CD4-positive, alpha-beta memory T cell (primary cell): ENCODE measurements at regions not wholly inside any gene's neighbourhood (a gene's known extent, or its start where the extent isn't known, plus 50 kb on each side); places are given as distances from the start of the nearest gene placed in this dataset.

Experiments used
- CTCF ChIA-PET: fragments of 350-600 bp; sonication (Branson Sonifier 250); formaldehyde crosslinking; loops from one replicate; lab custom pipeline; 2021; ENCODE audit warnings: inconsistent platforms; ENCODE audit not compliant: partially characterized antibody; lab: Charles Lee
- POLR2A ChIA-PET: fragments of 350-600 bp; sonication (Branson Sonifier 250); formaldehyde crosslinking; loops from one replicate; lab custom pipeline; 2021; ENCODE audit not compliant: partially characterized antibody; lab: Charles Lee
- DNase-seq, 5 donors: peaks; one replicate each; pipeline versions ENCODE4 v3.0.0 to v3.0.0-alpha.2; 2020 to 2022; ENCODE audit warnings: mixed read lengths in 1 of 5
- H3K27ac ChIP-seq: one replicate; pipeline ENCODE4 v1.7.0; 2013; ENCODE audit warnings: low read depth, low read length
- H3K27me3 ChIP-seq: 2 replicates; pipeline ENCODE4 v1.7.0; 2013; ENCODE audit warnings: mild to moderate bottlenecking, low read length, moderate library complexity; ENCODE audit not compliant: insufficient read depth
- H3K36me3 ChIP-seq: 2 replicates; pipeline ENCODE4 v1.7.0; 2013; ENCODE audit warnings: mild to moderate bottlenecking, low read length, moderate library complexity; ENCODE audit not compliant: insufficient read depth
- H3K4me1 ChIP-seq: 2 replicates; pipeline ENCODE4 v1.7.0; 2013; ENCODE audit warnings: mild to moderate bottlenecking, low read length, moderate library complexity; ENCODE audit not compliant: insufficient read depth
- H3K4me3 ChIP-seq, 2 donors: one replicate each; pipeline ENCODE4 v1.7.0; 2013; ENCODE audit warnings: low read length in 2 of 2, mild to moderate bottlenecking in 1 of 2
- H3K9me3 ChIP-seq, 2 donors: one replicate each; pipeline ENCODE4 v1.7.0; 2013; ENCODE audit warnings: low read length in 2 of 2, control low read depth in 1 of 2; ENCODE audit not compliant: control insufficient read depth in 1 of 2
- H3K27ac Mint-ChIP-seq, 7 donors: one replicate each; pipeline ENCODE4 v1.8.0; 2020 to 2021; ENCODE audit warnings: mixed read lengths in 7 of 7, mild to moderate bottlenecking in 6 of 7, inconsistent platforms in 3 of 7, moderate library complexity in 3 of 7
- H3K27me3 Mint-ChIP-seq, 2 donors: one replicate each; pipeline ENCODE4 v1.8.0; 2020 to 2021; ENCODE audit warnings: mixed read lengths in 2 of 2
- H3K36me3 Mint-ChIP-seq, 2 donors: one replicate each; pipeline ENCODE4 v1.8.0; 2020 to 2021; ENCODE audit warnings: mixed read lengths in 2 of 2, inconsistent platforms in 1 of 2, mild to moderate bottlenecking in 1 of 2
- H3K4me1 Mint-ChIP-seq, 4 donors: one replicate each; pipeline ENCODE4 v1.8.0; 2020 to 2021; ENCODE audit warnings: mixed read lengths in 4 of 4, mild to moderate bottlenecking in 1 of 4
- H3K4me3 Mint-ChIP-seq, 8 donors: one replicate each; pipeline ENCODE4 v1.8.0; 2020 to 2021; ENCODE audit warnings: mixed read lengths in 8 of 8, mild to moderate bottlenecking in 7 of 8, moderate library complexity in 6 of 8, inconsistent platforms in 3 of 8
- H3K9me3 Mint-ChIP-seq, 8 donors: one replicate each; pipeline ENCODE4 v1.8.0; 2020 to 2021; ENCODE audit warnings: mixed read lengths in 8 of 8, mild to moderate bottlenecking in 5 of 8, inconsistent platforms in 3 of 8, moderate library complexity in 1 of 8
- intact Hi-C: fragments of 100-400 bp; cut with micrococcal nuclease; formaldehyde crosslinking; loops from one replicate; pipeline ENCODE4 v1.15.1; 2023

DNA sequence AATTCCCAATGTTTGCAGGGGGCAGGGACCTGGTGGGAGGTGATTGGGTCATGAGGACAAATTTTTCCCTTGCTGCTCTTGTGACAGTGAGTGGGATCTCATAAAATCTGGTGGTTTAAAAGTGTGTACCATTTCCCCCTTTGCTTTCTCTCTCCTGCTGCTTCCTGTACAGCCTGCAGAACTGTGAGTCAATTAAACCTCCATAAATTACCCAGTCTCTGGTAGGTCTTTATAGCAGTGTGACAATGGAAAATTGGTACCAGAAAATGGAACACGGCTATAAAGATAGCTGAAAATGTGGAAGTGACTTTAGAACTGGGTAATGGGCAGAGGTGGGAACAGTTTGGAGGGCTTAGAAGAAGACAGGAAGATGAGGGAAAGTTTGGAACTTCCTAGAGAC, 108.7 kb upstream of the NPFFR2 start:
- H3K36me3 Mint-ChIP-seq: no peaks in the 10 kb centered on the region
- H3K4me3 ChIP-seq: no peak overlapping the region
- H3K4me3 Mint-ChIP-seq: no peak overlapping the region
- H3K27ac Mint-ChIP-seq: no peak overlapping the region
- DNase-seq: no peak
- CTCF ChIA-PET: no interaction called here
- H3K9me3 Mint-ChIP-seq: peaks cover 0 to 9% (median 0%) of the 10 kb centered on the region in 8 donors
- H3K27me3 ChIP-seq: no peaks in the 10 kb centered on the region
- no peaks in the 10 kb centered on the region for H3K27me3 Mint-ChIP-seq
- no peaks in the 10 kb centered on the region for H3K9me3 ChIP-seq
- POLR2A ChIA-PET: no interaction called here
- no peaks in the 10 kb centered on the region for H3K4me1 Mint-ChIP-seq
- H3K36me3 ChIP-seq: no peaks in the 10 kb centered on the region
- H3K27ac ChIP-seq: no peak overlapping the region
- H3K4me1 ChIP-seq: no peaks in the 10 kb centered on the region
- intact Hi-C loops: no loop called here

DNA sequence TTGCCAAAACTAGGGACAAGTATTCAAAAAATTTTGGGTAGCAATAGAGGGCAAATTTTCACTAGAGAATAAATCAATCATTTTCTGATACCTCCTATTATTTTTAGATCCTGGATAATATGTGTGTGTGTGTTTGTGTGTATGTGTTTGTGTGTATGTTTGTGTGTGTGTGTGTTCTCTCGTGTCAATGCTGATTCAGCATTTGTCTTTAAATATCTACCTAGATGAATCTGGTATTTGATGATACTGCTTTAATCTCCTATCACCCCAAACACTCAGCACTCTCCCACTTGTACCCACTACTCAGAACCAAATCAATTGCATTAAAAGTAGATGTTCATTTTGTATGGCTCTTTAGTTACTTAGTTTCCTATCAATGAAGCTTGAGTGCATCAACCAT, 101.3 kb upstream of the NPFFR2 start:
- Histone ChIP-seq H3K9me3 (no peaks in the 10 kb centered on the region), H3K27ac (no peak overlapping the region), H3K27me3 (no peaks in the 10 kb centered on the region), H3K4me1 (no peaks in the 10 kb centered on the region), H3K36me3 (no peaks in the 10 kb centered on the region), H3K4me3 (no peak overlapping the region)
- Mint-ChIP-seq H3K27ac (no peak overlapping the region), H3K4me3 (no peak overlapping the region), H3K9me3 (peaks cover 0 to 3% (median 0%) of the 10 kb centered on the region in 8 donors), H3K27me3 (no peaks in the 10 kb centered on the region), H3K36me3 (no peaks in the 10 kb centered on the region), H3K4me1 (no peaks in the 10 kb centered on the region)
- intact Hi-C loops: no loop called here
- CTCF ChIA-PET: no interaction called here
- POLR2A ChIA-PET: no interaction called here
- DNase-seq: no peak

DNA sequence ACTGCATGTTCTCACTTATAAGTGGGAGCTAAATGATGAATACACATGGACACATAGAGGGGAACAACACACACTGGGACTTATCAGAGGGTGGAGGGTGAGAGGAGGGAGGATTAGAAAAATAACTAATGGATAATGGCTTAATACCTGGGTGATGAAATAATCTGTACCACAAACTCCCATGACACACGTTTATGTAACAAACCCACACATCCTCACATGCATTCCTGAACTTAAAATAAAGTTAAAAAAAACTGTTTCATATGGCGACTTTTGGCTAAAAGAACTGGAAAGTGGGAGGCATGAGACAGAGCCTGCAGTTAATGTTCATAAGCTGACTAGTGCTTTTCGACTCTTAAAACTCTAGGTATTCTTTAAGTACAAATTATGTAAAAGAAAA, 98.9 kb upstream of the NPFFR2 start:
- Histone ChIP-seq H3K36me3 (no peaks in the 10 kb centered on the region), H3K4me1 (no peaks in the 10 kb centered on the region), H3K9me3 (no peaks in the 10 kb centered on the region), H3K27me3 (no peaks in the 10 kb centered on the region), H3K27ac (no peak overlapping the region), H3K4me3 (no peak overlapping the region)
- Mint-ChIP-seq H3K4me3 (no peak overlapping the region), H3K36me3 (no peaks in the 10 kb centered on the region), H3K27me3 (no peaks in the 10 kb centered on the region), H3K9me3 (peaks cover 0 to 7% (median 0%) of the 10 kb centered on the region in 8 donors), H3K4me1 (no peaks in the 10 kb centered on the region), H3K27ac (no peak overlapping the region)
- intact Hi-C loops: no loop called here
- ChIA-PET CTCF (no interaction called here), POLR2A (no interaction called here)
- no peak for DNase-seq

DNA sequence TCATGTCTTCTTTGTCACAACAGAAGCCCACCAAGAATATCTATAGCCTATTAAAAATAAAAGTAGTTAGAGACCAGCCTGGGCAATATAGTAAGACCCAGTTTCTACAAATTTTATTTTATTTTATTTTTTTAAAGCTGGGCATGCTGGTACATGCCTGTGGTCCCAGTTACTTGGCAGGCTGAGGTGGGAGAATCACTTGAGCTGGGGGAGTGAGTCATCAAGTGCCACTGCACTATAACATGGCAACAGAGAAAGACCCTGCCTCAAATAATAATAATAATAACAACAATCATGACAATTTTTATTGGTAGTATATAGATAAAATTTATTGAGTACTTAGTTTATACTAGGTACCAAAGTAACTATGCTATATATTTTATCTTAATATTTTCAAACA, 93.0 kb upstream of the NPFFR2 start:
- no peaks in the 10 kb centered on the region for H3K36me3 Mint-ChIP-seq
- H3K36me3 ChIP-seq: no peaks in the 10 kb centered on the region
- no peak overlapping the region for H3K4me3 ChIP-seq
- no peaks in the 10 kb centered on the region for H3K27me3 ChIP-seq
- no peaks in the 10 kb centered on the region for H3K4me1 Mint-ChIP-seq
- H3K4me3 Mint-ChIP-seq: no peak overlapping the region
- no peak overlapping the region for H3K27ac Mint-ChIP-seq
- no peaks in the 10 kb centered on the region for H3K9me3 ChIP-seq
- DNase-seq: no peak
- ChIA-PET POLR2A (no interaction called here), CTCF (interaction anchor here (1.0 to 1.2 kb wide), 2 partner anchors 15 to 26 kb away, joined by 3 read pairs; no protein-coding TSS in a partner anchor)
- H3K27me3 Mint-ChIP-seq: no peaks in the 10 kb centered on the region
- intact Hi-C loops: no loop called here
- no peaks in the 10 kb centered on the region for H3K4me1 ChIP-seq
- H3K9me3 Mint-ChIP-seq: peaks cover 0 to 7% (median 0%) of the 10 kb centered on the region in 8 donors
- H3K27ac ChIP-seq: no peak overlapping the region

DNA sequence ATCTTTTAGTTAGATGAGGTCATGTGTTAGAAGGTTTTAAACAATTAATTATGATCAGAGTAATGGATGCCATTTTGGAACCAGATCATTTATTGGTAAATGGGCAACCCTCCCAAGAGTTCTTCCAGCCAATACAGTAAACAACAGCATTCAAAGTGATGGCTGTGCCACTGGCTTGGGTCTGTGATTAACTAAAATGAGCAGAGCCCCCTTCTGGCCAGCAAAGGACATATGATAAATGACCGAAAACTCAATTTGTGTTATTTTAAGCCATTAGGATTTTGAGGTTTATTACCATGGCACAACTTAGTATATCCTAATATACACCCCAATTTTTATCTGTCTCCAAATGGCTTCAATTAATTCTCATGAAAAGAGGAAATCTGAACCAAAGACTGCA, 90.8 kb upstream of the NPFFR2 start:
- DNase-seq: no peak
- no peaks in the 10 kb centered on the region for H3K27me3 Mint-ChIP-seq
- H3K9me3 Mint-ChIP-seq: peaks cover 0 to 13% (median 4%) of the 10 kb centered on the region in 8 donors
- Histone ChIP-seq H3K36me3 (no peaks in the 10 kb centered on the region), H3K4me3 (no peak overlapping the region), H3K27me3 (no peaks in the 10 kb centered on the region), H3K4me1 (no peaks in the 10 kb centered on the region), H3K9me3 (no peaks in the 10 kb centered on the region), H3K27ac (no peak overlapping the region)
- no peaks in the 10 kb centered on the region for H3K36me3 Mint-ChIP-seq
- H3K27ac Mint-ChIP-seq: peak overlapping the region in 1 of 7 donors; percentile 35
- no peak overlapping the region for H3K4me3 Mint-ChIP-seq
- ChIA-PET CTCF (no interaction called here), POLR2A (no interaction called here)
- no peaks in the 10 kb centered on the region for H3K4me1 Mint-ChIP-seq
- intact Hi-C loops: no loop called here

DNA sequence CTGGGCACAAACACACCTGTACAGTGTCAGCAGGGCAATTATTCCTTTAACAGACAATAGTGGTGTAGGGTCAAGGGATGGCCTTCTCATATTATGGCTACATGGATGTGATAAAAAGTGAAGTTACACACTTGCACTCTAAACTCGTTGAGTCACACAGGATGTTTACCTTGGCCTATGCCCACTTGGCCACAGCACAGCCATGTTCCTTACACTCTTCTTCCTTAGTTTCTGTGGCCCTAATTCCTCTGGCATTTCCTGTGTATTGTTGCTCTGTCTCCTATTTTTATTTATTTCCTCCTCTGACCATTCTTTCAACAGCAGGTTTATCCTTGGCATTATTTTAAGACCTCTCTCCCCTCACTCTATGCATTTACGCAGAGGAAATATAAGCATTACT, 86.8 kb upstream of the NPFFR2 start:
- POLR2A ChIA-PET: no interaction called here
- Mint-ChIP-seq H3K4me1 (no peaks in the 10 kb centered on the region), H3K27ac (peak overlapping the region in 1 of 7 donors; percentile 51), H3K4me3 (no peak overlapping the region), H3K36me3 (no peaks in the 10 kb centered on the region), H3K9me3 (peaks cover 0 to 22% (median 9%) of the 10 kb centered on the region in 8 donors), H3K27me3 (no peaks in the 10 kb centered on the region)
- Histone ChIP-seq H3K36me3 (no peaks in the 10 kb centered on the region), H3K9me3 (no peaks in the 10 kb centered on the region), H3K27me3 (no peaks in the 10 kb centered on the region), H3K4me1 (no peaks in the 10 kb centered on the region), H3K4me3 (no peak overlapping the region), H3K27ac (no peak overlapping the region)
- no peak for DNase-seq
- intact Hi-C loops: no loop called here
- CTCF ChIA-PET: no interaction called here

DNA sequence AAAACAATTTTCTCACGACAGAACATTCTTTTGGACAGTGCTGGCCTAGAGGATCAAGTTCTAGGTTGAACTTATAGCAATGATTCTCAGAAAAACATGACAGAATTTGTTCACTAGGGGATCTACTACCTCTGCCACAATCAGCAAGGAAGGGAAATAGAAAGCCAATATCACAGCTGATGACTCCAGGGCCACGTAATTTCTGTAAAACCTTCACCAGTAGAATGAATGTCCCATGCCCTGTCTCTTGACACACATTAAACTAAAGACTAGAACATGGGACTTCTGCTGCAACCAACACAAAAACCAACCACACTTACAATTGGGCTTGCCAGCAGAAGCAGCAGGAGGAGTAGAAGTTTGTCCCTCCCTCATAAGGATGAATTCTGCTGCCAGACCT, 86.0 kb upstream of the NPFFR2 start:
- intact Hi-C loops: no loop called here
- no peaks in the 10 kb centered on the region for H3K4me1 Mint-ChIP-seq
- peaks cover 0 to 22% (median 9%) of the 10 kb centered on the region in 8 donors for H3K9me3 Mint-ChIP-seq
- Histone ChIP-seq H3K27ac (no peak overlapping the region), H3K36me3 (no peaks in the 10 kb centered on the region), H3K4me3 (no peak overlapping the region), H3K9me3 (no peaks in the 10 kb centered on the region), H3K27me3 (no peaks in the 10 kb centered on the region), H3K4me1 (no peaks in the 10 kb centered on the region)
- H3K4me3 Mint-ChIP-seq: no peak overlapping the region
- no peak overlapping the region for H3K27ac Mint-ChIP-seq
- POLR2A ChIA-PET: no interaction called here
- CTCF ChIA-PET: no interaction called here
- no peaks in the 10 kb centered on the region for H3K36me3 Mint-ChIP-seq
- DNase-seq: no peak
- H3K27me3 Mint-ChIP-seq: no peaks in the 10 kb centered on the region

DNA sequence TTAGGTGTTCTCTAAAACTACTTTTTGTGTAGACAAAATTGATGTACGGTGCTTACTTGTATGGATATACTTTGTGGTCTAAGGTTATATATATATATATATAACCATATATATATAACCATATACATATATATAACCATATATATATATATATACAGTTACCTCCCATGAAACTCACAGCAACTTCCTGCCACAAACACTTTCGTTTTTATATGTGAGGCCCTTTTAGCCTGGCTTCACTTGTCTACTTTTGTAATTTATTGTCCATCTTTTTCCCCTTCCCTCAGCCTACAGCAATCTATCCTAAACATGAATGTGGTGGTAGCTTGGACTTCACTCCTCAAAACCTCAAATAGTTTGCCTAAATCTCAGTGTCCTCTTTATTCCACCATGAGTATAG, 72.8 kb upstream of the NPFFR2 start:
- Mint-ChIP-seq H3K9me3 (peaks cover 0 to 5% (median 0%) of the 10 kb centered on the region in 8 donors), H3K27me3 (no peaks in the 10 kb centered on the region), H3K4me1 (no peaks in the 10 kb centered on the region), H3K36me3 (no peaks in the 10 kb centered on the region), H3K4me3 (no peak overlapping the region), H3K27ac (no peak overlapping the region)
- Histone ChIP-seq H3K36me3 (no peaks in the 10 kb centered on the region), H3K4me3 (no peak overlapping the region), H3K27ac (no peak overlapping the region), H3K4me1 (no peaks in the 10 kb centered on the region), H3K9me3 (no peaks in the 10 kb centered on the region), H3K27me3 (no peaks in the 10 kb centered on the region)
- no peak for DNase-seq
- intact Hi-C loops: no loop called here
- CTCF ChIA-PET: no interaction called here
- POLR2A ChIA-PET: no interaction called here
